DOHH2 (cell line): ENCODE measurements at regions not wholly inside any gene's neighbourhood (a gene's known extent, or its start where the extent isn't known, plus 50 kb on each side); places are given as distances from the start of the nearest gene placed in this dataset.

ENCODE experiments used
- CTCF ChIP-seq: fragments of 200-600 bp; sonication (generic); IDR thresholded peaks from one replicate; pipeline ENCODE4 v1.5.1; 2014; ENCODE audit warnings: antibody characterized with exemption, mild to moderate bottlenecking, low read depth, low read length; ENCODE audit not compliant: poor library complexity, severe bottlenecking
- EZH2phosphoT487 ChIP-seq: fragments of 200-600 bp; sonication (generic); IDR thresholded peaks from 2 replicates; pipeline ENCODE4 v1.6.1; 2017; ENCODE audit warnings: borderline replicate concordance, mild to moderate bottlenecking, antibody characterized with exemption, low read length, moderate library complexity, mixed read lengths

GRCh38 chr14:97395068-97395467 lies 597.9 kb downstream of the VRK1 start:
- no peak for TF ChIP-seq EZH2phosphoT487
- TF ChIP-seq CTCF: no peak
